ENCODE measurements at regions not wholly inside any gene's neighbourhood (a gene's known extent, or its start where the extent isn't known, plus 50 kb on each side); places are given as distances from the start of the nearest gene placed in this dataset.

- intact Hi-C loops (cut with micrococcal nuclease), result no loop called here
- H3K9me1 ChIP-seq (ENCODE audit: control insufficient read depth, insufficient read depth, low read length), result no peaks in the 10 kb centered on the region
- H3K4me1 ChIP-seq (replicated peaks in 1 of 2; ENCODE audit: control insufficient read depth in 2 of 2, insufficient read depth in 2 of 2, low read length in 2 of 2), result no peaks in the 10 kb centered on the region
- 3% methylated on average over 5 of the region's 5 CpGs for WGBS (ENCODE audit: insufficient coverage, low coverage, missing lambda C conversion rate)
- no peaks in the 10 kb centered on the region; a peak in 1 of 5 replicates for H3K27me3 ChIP-seq (ENCODE audit: control insufficient read depth in 2 of 2, insufficient read depth in 2 of 2, low read length in 2 of 2)
- TF ChIP-seq KAT8 (IDR thresholded peaks at IDR 0.05; ENCODE audit: low read depth) (no peak), SP1 (CRISPR knock-in tag; IDR thresholded peaks at IDR 0.05) (no peak), ZNF644 (tag; IDR thresholded peaks at IDR 0.05; ENCODE audit: low read depth) (no peak), TCF7 (IDR thresholded peaks at IDR 0.05; ENCODE audit: borderline replicate concordance) (no peak), THAP7 (CRISPR knock-in tag; IDR thresholded peaks at IDR 0.05) (no peak), NCOA4 (IDR thresholded peaks at IDR 0.05; ENCODE audit: partially characterized antibody) (no peak), TAL1 (IDR thresholded peaks at IDR 0.05) (no peak), HEY1 (CRISPR knock-in tag; IDR thresholded peaks at IDR 0.05; ENCODE audit: borderline replicate concordance) (no peak), RBM39 (optimal IDR thresholded peaks at IDR 0.05; ENCODE audit: low read depth, low read length) (no peak), HOXB6 (CRISPR knock-in tag; IDR thresholded peaks at IDR 0.05; ENCODE audit: borderline replicate concordance) (no peak), CCNT2 (IDR thresholded peaks at IDR 0.05; ENCODE audit: borderline replicate concordance, extremely low read depth, insufficient read length, low read depth, low read length) (no peak), POLR3G (IDR thresholded peaks at IDR 0.05; ENCODE audit: extremely low read depth, insufficient read length, insufficient replicate concordance) (no peak)
- H3K9me3 ChIP-seq (replicated peaks; ENCODE audit: control insufficient read depth, insufficient read depth, low read depth, low read length), result no peaks in the 10 kb centered on the region
- DNase-seq (ENCODE audit: extremely low read depth in 1 of 4, low spot score in 3 of 4) (no peak), ATAC-seq (no peak), FAIRE-seq (no peak)
- H4K20me1 ChIP-seq (replicated peaks; ENCODE audit: control insufficient read depth, insufficient read depth, low read length), result no peaks in the 10 kb centered on the region
- no peaks in the 10 kb centered on the region for H3K36me3 ChIP-seq (ENCODE audit: control insufficient read depth, insufficient read depth, low read length)
- CTCF ChIA-PET (ENCODE audit: low intra/inter-chr PET ratio), result no interaction called here
- H2AFZ ChIP-seq (ENCODE audit: low read depth, low read length), result no peak overlapping the region
- no peak overlapping the region for H3K4me3 ChIP-seq
- H3K4me2 ChIP-seq (ENCODE audit: insufficient read depth, low read length), result no peak overlapping the region
- in situ Hi-C loops (cut with MboI), result no loop called here
- no peak overlapping the region for H3K27ac ChIP-seq (ENCODE audit: extremely low read depth, low read depth, low read length)
- POLR2A ChIA-PET, result no interaction called here
- BruUV-seq (replicated peaks), result no TSS peak
- no peak overlapping the region for H3K9ac ChIP-seq (ENCODE audit: insufficient read depth in 1 of 2, low read depth in 2 of 2, low read length in 2 of 2)
- H3K79me2 ChIP-seq (ENCODE audit: control insufficient read depth, insufficient read depth, low read length), result no peaks in the 10 kb centered on the region
Observed at GRCh38 chr7:42473099-42473498, 236.1 kb upstream of the GLI3 start.

Measured in K562 (cell line).